ENCODE measurements at regions not wholly inside any gene's neighbourhood (a gene's known extent, or its start where the extent isn't known, plus 50 kb on each side); places are given as distances from the start of the nearest gene placed in this dataset.

DNA sequence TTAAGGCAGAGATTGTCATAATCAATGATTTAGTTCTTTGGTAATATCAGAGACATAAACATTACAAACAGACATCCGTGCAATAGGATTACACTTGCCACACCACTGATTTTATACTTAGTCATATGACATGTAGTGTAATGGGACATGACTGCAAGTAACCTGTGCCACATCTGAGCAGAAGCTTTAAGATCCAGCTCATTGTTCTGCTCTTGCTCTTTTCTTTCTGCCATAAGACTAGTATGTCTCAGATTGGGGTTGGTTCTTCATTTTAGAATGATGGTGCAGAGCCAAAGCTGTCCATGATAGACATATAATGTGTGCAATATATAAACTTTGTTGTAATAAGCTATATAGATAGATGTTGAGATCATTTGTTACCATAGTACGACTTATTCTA is 119.7 kb upstream of the SEMA3A start:
- TF ChIP-seq, protein P1, sequence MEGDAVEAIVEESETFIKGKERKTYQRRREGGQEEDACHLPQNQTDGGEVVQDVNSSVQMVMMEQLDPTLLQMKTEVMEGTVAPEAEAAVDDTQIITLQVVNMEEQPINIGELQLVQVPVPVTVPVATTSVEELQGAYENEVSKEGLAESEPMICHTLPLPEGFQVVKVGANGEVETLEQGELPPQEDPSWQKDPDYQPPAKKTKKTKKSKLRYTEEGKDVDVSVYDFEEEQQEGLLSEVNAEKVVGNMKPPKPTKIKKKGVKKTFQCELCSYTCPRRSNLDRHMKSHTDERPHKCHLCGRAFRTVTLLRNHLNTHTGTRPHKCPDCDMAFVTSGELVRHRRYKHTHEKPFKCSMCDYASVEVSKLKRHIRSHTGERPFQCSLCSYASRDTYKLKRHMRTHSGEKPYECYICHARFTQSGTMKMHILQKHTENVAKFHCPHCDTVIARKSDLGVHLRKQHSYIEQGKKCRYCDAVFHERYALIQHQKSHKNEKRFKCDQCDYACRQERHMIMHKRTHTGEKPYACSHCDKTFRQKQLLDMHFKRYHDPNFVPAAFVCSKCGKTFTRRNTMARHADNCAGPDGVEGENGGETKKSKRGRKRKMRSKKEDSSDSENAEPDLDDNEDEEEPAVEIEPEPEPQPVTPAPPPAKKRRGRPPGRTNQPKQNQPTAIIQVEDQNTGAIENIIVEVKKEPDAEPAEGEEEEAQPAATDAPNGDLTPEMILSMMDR (IDR thresholded peaks at IDR 0.05; ENCODE audit: low read depth, low read length), result no peak
- Histone ChIP-seq H3K4me3 (no peak overlapping the region), H3K4me1 (ENCODE audit: low read depth) (peaks cover 23% of the 10 kb centered on the region), H3K9me3 (ENCODE audit: low read depth) (no peaks in the 10 kb centered on the region), H3K36me3 (no peaks in the 10 kb centered on the region), H3K27me3 (no peaks in the 10 kb centered on the region), H3K27ac (no peak overlapping the region)
- DNase-seq (ENCODE audit: low read depth in 1 of 2, low spot score in 1 of 2), result no peak

DNA sequence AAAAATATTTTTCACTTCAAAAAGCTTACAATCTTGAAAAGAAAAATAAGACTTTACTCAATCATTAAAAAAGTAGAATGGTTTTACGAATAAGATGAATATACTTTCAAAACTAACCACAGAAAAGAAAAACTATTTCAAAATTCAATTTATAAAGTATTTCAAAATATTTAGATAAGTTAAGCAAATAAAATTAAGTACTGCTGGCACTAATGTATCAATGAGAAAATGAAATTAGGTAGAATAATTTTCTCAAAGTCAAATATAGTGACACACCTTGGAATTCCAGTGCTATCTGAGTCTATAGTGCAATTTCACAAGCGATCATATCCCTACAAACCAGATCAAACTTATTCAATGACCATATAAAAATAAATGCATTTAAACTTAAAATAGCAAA is 109.8 kb upstream of the SEMA3A start:
- no peaks in the 10 kb centered on the region for H3K4me1 ChIP-seq (ENCODE audit: low read depth)
- H3K9me3 ChIP-seq (ENCODE audit: low read depth), result no peaks in the 10 kb centered on the region
- no peaks in the 10 kb centered on the region for H3K36me3 ChIP-seq
- no peak overlapping the region for H3K27ac ChIP-seq
- no peak overlapping the region for H3K4me3 ChIP-seq
- no peaks in the 10 kb centered on the region for H3K27me3 ChIP-seq
- TF ChIP-seq, protein P1 (IDR thresholded peaks at IDR 0.05; ENCODE audit: low read depth, low read length), result no peak
- no peak for DNase-seq (ENCODE audit: low read depth in 1 of 2, low spot score in 1 of 2)

DNA sequence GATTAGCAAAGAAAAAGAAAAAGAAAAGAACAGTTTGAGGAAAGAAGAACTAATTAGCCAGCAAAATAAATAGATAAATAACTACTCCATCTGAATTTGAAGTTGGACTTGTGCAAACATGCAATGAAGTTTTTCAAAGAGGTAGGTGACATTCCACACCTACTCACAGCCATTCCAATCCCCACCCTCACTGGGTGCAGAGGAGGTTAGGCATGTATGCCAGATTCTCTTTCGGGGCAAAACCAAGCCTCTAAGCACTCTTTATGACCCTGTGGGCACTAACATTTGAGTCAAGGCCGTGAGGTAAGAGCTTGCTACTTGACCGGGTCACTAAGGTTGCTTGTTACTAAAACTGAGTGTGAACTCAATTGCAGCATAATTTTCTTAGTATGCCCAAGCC is 108.4 kb upstream of the SEMA3A start:
- Histone ChIP-seq H3K4me1 (ENCODE audit: low read depth) (no peaks in the 10 kb centered on the region), H3K27ac (no peak overlapping the region), H3K27me3 (no peaks in the 10 kb centered on the region), H3K4me3 (no peak overlapping the region), H3K36me3 (no peaks in the 10 kb centered on the region), H3K9me3 (ENCODE audit: low read depth) (no peaks in the 10 kb centered on the region)
- no peak for DNase-seq (ENCODE audit: low read depth in 1 of 2, low spot score in 1 of 2)
- TF ChIP-seq, protein P1 (IDR thresholded peaks at IDR 0.05; ENCODE audit: low read depth, low read length), result no peak

DNA sequence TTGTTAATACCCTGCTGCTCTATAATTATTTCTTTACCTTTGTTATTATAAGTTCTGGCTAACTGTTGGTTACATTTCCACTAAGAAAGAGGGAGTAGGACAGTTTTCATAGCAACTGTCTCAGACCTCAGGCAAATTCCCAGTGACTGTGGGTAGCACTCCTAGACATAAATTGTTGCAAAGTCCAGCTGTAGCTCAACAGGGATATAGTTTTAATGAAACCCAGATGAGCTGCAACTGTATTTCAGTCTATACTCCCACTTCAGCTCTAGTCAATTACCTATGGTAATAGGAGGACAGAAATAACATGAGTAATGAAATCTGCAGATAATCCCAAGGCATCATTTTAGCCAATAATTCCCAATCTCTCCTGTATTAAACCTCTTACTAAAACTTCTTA is 103.0 kb upstream of the SEMA3A start:
- TF ChIP-seq, protein P1 (IDR thresholded peaks at IDR 0.05; ENCODE audit: low read depth, low read length), result no peak
- H3K27me3 ChIP-seq, result no peaks in the 10 kb centered on the region
- H3K4me3 ChIP-seq, result no peak overlapping the region
- H3K27ac ChIP-seq, result no peak overlapping the region
- peaks cover 4% of the 10 kb centered on the region for H3K4me1 ChIP-seq (ENCODE audit: low read depth)
- no peaks in the 10 kb centered on the region for H3K36me3 ChIP-seq
- DNase-seq (ENCODE audit: low read depth in 1 of 2, low spot score in 1 of 2), result no peak
- no peaks in the 10 kb centered on the region for H3K9me3 ChIP-seq (ENCODE audit: low read depth)

DNA sequence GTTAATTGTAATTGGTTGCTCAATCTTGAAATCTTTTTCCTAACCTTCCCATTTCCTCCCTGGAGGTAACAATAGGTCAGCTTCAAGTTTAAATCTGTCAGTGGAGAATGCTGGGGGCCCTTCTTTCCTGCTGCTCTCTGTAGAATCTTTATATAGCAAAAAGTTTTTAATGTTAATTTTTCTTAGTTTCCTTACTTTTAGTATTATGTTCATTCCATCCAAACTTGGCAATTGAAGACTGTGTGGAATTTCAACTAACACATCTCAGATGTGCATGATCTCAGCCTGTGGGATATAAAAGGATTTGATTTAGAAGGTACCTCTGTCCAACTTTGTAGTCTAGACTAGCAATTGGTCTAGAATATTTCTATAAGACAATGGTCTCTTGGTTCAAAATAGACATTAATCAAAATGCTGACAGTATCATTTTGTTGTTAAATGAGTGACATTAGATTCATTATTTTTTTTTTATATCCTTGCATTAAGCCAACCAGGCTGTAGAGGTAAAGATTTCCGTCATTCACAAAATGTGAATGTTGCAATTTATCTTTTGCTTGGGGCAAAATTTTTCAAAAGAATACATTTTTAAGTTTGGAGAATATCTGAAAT is 100.4 kb upstream of the SEMA3A start:
- H3K9me3 ChIP-seq (ENCODE audit: low read depth), result no peaks in the 10 kb centered on the region
- peaks cover 4% of the 10 kb centered on the region for H3K4me1 ChIP-seq (ENCODE audit: low read depth)
- no peak overlapping the region for H3K27ac ChIP-seq
- TF ChIP-seq, protein P1 (IDR thresholded peaks at IDR 0.05; ENCODE audit: low read depth, low read length), result no peak
- no peaks in the 10 kb centered on the region for H3K36me3 ChIP-seq
- no peak overlapping the region for H3K4me3 ChIP-seq
- no peaks in the 10 kb centered on the region for H3K27me3 ChIP-seq
- DNase-seq (ENCODE audit: low read depth in 1 of 2, low spot score in 1 of 2), result no peak

DNA sequence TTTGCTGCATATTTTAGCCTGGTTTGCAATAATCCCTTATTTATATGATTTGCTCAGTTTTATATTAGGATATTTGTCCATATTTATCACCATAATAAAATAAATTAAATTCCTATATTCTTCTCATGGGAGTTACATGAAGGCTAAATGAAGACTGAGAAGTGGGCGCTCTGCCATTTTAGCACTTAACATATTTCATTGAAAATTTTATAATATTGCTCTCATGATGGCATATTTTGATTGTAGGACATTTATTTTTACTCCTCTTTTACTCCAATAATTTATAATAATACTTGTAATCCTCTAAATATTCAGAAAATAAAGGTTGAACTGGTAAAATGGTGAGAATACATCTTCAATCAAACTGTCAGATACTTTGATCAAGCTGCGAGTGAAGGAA is 99.8 kb upstream of the SEMA3A start:
- H3K4me1 ChIP-seq (ENCODE audit: low read depth), result peaks cover 4% of the 10 kb centered on the region
- H3K27ac ChIP-seq, result no peak overlapping the region
- H3K4me3 ChIP-seq, result no peak overlapping the region
- no peaks in the 10 kb centered on the region for H3K36me3 ChIP-seq
- TF ChIP-seq, protein P1 (IDR thresholded peaks at IDR 0.05; ENCODE audit: low read depth, low read length), result no peak
- no peak for DNase-seq (ENCODE audit: low read depth in 1 of 2, low spot score in 1 of 2)
- H3K27me3 ChIP-seq, result no peaks in the 10 kb centered on the region
- H3K9me3 ChIP-seq (ENCODE audit: low read depth), result no peaks in the 10 kb centered on the region
